Activated CD4-positive, alpha-beta T cell treated with anti-CD3 and anti-CD28 coated beads, Interleukin-2, amount 50 U/mL, for 4 hours (primary cell): ENCODE measurements at regions not wholly inside any gene's neighbourhood (a gene's known extent, or its start where the extent isn't known, plus 50 kb on each side); places are given as distances from the start of the nearest gene placed in this dataset.
"Not testable (repeated sequence)": the region's sequence is repeated elsewhere in the genome, so short reads cannot be mapped to it uniquely, and the experiment has no call there.

ENCODE experiments used
- DNase-seq, 2 experiments: peaks; one replicate each; pipeline ENCODE4 v3.0.0-alpha.2; 2020

GRCh38 chr3:182484682-182485081 is 308.6 kb upstream of the ATP11B start:
- DNase-seq = no peak

GRCh38 chr3:182485301-182485700 is 308.0 kb upstream of the ATP11B start:
- DNase-seq = no peak

- no peak for DNase-seq
Observed at GRCh38 chr3:182486463-182486862, 306.8 kb upstream of the ATP11B start.

GRCh38 chr3:182487143-182487542 is 306.2 kb upstream of the ATP11B start:
- no peak for DNase-seq

GRCh38 chr3:182487611-182488010 is 305.7 kb upstream of the ATP11B start:
- DNase-seq = no peak

GRCh38 chr3:182490596-182491491 is 302.5 kb upstream of the ATP11B start:
- no peak for DNase-seq

- no peak for DNase-seq
Observed at GRCh38 chr3:182491577-182491976, 301.7 kb upstream of the ATP11B start.

GRCh38 chr3:182492536-182492935 is 300.8 kb upstream of the ATP11B start:
- DNase-seq = no peak

- no peak for DNase-seq
Observed at GRCh38 chr3:182500289-182500688, 293.0 kb upstream of the ATP11B start.

- DNase-seq = no peak
Observed at GRCh38 chr3:182501856-182502255, 291.4 kb upstream of the ATP11B start.

GRCh38 chr3:182503401-182503800 is 289.9 kb upstream of the ATP11B start:
- no peak for DNase-seq

- no peak for DNase-seq
Observed at GRCh38 chr3:182508919-182509711, 284.2 kb upstream of the ATP11B start.

- no peak for DNase-seq
Observed at GRCh38 chr3:182509844-182510460, 283.4 kb upstream of the ATP11B start.

GRCh38 chr3:182514236-182514964 is 278.9 kb upstream of the ATP11B start:
- DNase-seq = no peak

- no peak for DNase-seq
Observed at GRCh38 chr3:182516597-182517336, 276.5 kb upstream of the ATP11B start.

GRCh38 chr3:182519569-182519968 is 273.7 kb upstream of the ATP11B start:
- DNase-seq = no peak

GRCh38 chr3:182521339-182521738 is 272.0 kb upstream of the ATP11B start:
- DNase-seq = no peak

- not testable (repeated sequence) for DNase-seq
Observed at GRCh38 chr3:182523424-182523823, 269.9 kb upstream of the ATP11B start.

GRCh38 chr3:182523836-182524235 is 269.5 kb upstream of the ATP11B start:
- no peak for DNase-seq

GRCh38 chr3:182524711-182525401 is 268.4 kb upstream of the ATP11B start:
- DNase-seq = no peak

- no peak for DNase-seq
Observed at GRCh38 chr3:182525766-182526374, 267.4 kb upstream of the ATP11B start.
